Transverse colon (tissue), 3 donors: ENCODE measurements at regions not wholly inside any gene's neighbourhood (a gene's known extent, or its start where the extent isn't known, plus 50 kb on each side); places are given as distances from the start of the nearest gene placed in this dataset.
"Not testable (repeated sequence)": the region's sequence is repeated elsewhere in the genome, so short reads cannot be mapped to it uniquely, and the experiment has no call there.

Experiments used
- CTCF ChIP-seq, 5 experiments: fragments of 200-600 bp in 3 of 5; fragments of 450-650 bp in 2 of 5; sonication (generic) in 3 of 5; IDR thresholded peaks; 1 replicate in 2 of 5; 2 replicates in 3 of 5; pipeline ENCODE4 v1.5.1; 2016 to 2017; ENCODE audit warnings: antibody characterized with exemption in 5 of 5, inconsistent platforms in 3 of 5, mild to moderate bottlenecking in 2 of 5, moderate library complexity in 1 of 5
- POLR2A ChIP-seq: fragments of 450-650 bp; IDR thresholded peaks from one replicate; pipeline ENCODE4 v1.6.1; 2016; ENCODE audit warnings: antibody characterized with exemption, mild to moderate bottlenecking, moderate library complexity

- TF ChIP-seq CTCF (IDR thresholded peaks at IDR 0.05); POLR2A: not testable (repeated sequence)
These were observed 167.9 kb downstream of the POTEB3 start for GRCh38 chr15:21272176-21272982.
